ENCODE measurements at regions not wholly inside any gene's neighbourhood (a gene's known extent, or its start where the extent isn't known, plus 50 kb on each side); places are given as distances from the start of the nearest gene placed in this dataset.

DNA sequence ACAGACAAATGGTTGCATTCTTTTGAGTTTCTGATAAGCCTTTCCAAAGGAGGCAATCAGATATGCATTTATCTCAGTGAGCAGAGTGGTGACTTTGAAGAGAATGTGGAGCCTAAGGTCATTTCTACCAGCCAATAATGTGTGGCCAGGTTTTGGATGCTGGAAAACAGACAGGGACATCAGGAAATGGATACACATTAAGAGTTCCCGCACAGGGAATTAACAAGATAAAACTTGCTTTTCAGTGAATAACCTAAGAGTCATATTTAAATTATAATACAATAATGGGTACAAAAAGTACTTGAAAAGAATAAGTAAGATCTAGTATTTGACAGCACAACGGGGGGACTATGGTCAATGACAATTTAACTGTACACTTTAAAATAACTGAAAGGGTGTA, 492.3 kb upstream of the FAM241A start:
- DNase-seq (ENCODE audit: low read depth), result no peak

DNA sequence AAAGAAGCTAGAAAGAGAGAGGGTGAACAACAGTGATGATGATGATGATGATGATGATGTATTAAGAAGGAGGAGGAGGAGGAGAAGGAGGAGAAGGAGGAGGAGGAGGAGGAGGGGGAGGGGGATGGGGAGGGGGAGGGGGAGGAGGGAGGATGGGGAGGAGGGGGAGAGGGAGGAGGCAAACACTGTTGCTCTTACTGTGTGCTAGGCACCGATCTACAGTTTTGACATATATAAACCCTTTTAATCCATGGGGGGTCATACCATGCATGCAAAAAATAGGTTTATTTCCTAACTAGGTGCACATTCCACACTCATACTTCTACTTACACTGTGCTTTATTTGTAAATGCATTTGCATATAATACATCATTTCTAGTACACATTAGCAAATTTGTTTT, 482.8 kb upstream of the FAM241A start:
- DNase-seq (ENCODE audit: low read depth), result no peak

DNA sequence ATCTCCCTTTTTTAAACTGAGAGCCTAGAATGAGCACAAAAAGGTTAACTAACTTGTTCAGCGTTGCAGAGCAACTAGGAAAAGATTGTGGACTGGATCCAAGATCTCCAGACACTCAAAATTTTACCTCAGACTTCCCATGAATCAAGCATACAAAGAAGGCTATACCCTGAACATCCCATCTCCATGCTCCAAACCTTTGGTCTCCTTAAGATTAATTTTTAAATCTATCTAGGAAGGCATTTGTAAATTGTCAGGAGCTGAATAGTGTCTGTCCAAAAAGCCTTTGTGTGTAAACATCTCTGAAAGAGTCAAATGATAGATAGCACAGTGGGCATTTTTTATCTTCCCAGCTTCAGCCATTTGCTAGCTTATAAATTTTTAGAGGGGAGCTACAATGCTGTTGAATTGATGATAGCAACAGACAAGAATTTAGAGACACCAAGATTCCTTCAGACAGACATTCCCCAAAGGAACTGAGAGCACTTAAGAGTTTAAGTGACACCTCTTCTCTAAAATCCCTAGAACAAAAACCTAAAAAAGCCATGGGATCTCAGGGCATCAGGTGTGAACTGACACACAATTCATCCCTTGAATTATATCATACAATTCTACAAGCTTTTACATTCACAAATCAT, 480.8 kb upstream of the FAM241A start:
- DNase-seq (ENCODE audit: low read depth), result no peak

DNA sequence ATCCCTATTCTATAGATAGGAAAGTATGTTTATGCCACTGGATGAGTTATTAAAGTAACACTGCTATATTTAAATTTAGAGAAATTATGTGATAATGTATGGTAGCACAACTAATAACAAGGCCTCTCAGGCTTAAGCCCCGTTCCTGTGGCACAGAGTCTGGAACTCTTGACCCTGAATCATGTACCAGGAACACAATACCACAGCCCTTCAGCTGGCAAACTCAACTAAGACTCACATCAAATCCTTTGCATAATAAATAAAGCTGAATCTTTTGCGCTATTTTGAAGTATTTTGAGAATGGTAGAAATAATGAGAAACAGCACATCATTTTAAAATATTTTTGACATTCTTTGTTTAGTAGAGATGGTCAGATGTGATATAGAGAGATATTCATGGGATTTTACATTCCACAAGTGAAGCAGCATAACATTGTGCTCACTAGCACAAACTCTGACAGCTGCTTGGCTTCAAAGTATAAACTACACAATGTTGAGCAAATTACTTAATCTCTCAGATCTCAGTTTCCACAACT, 478.4 kb upstream of the FAM241A start:
- no peak for DNase-seq (ENCODE audit: low read depth)

DNA sequence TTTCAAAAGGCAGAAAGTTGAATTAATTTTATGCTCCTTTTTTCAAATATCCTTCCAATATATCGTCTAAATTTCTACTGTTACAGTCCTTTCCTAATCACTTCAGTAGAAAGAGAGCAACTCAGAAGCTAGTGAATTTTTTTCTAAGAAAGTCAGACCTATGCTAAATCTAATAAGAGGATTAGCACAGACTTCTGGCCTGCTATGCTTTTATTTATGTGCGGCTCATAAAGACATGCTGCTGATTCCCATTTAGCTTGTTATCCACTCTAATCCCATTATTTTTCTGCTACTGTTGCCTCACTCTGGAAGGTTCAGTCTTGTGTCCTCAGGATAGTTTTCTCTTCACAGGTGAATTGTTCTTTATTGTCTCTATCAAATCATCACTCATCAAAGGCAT, 473.5 kb upstream of the FAM241A start:
- DNase-seq (ENCODE audit: low read depth), result no peak

DNA sequence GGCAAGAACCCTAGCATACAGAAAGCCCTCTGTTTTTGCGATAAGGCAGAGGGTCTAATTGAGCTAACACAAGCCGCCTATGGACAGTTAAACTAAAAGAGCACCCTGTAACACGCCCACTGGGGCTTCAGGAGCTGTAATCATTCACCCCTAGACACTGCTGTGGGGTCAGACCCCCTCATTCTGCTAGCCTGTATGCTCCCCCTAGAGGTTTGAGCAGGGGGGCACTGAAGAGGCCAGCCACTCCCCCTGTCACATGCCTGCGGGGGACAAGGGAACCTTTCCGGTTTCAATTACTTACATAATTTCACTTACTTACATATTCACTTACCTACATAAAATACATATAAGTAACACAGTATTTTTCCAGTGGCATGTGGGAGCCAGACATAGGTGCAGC, 469.5 kb upstream of the FAM241A start:
- DNase-seq (ENCODE audit: low read depth), result no peak

DNA sequence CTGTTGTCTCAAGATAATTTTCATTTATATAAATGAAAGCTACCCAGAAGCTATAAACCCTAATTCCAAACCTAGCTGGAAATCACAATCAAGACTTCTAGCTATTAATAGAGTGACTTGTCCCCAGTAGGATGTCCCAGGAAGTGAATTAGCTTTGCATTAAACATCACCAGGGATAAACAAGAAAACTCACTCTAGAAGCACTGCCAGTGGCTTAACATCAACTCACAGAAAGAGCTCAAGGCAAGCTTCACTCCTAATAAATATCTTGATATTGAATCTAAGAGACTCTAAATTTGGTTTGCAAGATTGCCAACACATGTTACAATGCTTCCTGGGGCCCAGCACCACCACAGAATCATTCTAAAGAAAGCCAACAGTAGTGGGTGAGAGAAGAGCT, 468.7 kb upstream of the FAM241A start:
- DNase-seq (ENCODE audit: low read depth), result no peak

DNA sequence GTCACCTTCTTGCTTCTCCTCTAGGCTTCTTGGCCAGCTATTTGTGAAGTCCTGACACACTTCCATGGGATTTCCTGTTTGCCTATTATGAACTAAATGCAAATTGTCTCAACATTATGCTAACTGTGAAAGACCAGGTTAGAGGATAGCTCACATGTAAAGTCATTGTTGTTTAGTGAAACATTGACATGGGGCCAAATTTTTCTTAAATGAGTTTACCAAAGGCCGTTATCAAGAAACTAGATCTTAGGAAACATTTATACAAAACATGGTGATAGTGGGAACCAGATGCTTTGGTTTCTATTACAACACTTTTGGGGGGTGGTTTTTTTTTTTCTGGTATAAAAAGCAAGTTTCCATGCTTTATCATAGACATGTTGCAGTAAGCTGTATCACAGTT, 466.8 kb upstream of the FAM241A start:
- DNase-seq (ENCODE audit: low read depth), result peak; percentile 94

DNA sequence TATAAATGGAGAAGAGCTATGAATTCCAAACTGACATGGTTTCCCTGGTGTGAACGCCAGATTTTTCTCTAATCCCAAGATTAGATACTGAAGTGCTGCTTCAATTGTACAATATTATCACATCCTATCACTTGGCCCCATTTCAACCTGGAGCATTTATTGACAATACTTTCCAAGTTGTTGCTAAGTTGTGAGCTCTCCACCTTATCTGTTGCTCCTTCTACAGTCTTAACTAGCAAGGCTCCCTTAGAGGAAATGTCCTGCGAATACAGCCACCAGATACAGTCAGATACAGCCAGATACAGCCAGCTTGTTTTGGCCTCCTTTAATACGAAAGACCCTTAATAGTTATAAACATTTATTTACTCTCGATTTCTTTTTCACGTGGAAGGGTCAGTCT, 466.3 kb upstream of the FAM241A start:
- no peak for DNase-seq (ENCODE audit: low read depth)

DNA sequence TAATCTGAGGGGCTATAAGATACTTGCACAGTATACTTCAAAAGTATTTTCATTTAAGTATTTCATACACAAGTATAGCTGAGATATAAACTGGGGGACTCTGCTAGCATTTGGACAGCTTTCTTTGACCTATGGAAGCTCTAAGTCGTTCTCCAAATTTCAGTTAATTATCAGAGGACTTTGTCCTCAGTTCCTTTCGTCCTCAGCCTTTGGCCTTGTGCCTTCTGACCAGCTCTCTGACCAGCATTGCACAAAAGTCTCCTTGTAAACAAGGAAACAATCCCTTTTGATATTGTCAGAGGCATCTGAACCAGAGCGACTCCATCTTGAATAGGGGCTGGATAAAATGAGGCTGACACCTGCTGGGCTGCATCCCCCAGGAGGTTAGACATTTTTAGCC, 464.0 kb upstream of the FAM241A start:
- DNase-seq (ENCODE audit: low read depth), result no peak

DNA sequence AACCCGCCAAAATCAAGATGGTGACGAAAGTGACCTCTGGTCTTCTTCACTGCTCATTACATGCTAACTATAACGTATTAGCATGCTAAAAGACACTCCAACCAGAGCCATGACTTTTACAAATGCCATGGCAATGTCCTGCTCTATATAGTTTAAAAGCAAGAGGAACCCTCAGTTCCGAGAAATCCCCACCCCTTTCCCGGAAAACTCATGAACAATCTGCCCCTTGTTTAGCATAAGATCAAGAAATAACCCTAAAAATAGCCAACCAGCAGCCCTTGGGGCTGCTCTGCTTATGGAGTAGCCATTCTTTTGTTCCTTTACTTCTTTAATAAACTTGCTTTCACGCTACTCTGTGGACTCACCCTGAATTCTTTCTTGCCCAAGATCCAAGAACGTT, 463.5 kb upstream of the FAM241A start:
- DNase-seq (ENCODE audit: low read depth), result no peak

DNA sequence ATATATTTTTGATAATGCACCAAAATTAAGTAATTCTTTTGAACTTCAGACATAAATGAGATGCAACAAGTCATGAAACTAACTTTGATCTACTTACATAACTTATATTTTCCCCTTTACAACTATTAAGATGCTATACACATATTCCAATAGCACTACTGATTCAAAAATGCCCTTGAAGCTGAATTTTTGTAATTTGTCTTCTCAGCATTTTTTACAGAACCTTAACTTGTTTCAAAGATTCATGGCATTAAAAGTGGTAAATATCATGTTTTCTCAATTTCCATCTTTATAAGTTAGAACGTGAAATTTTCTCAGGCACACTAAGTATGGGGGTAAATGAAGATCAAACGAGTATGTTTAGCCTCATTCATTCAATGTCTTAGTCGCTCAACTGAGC, 460.0 kb upstream of the FAM241A start:
- DNase-seq (ENCODE audit: low read depth), result no peak

DNA sequence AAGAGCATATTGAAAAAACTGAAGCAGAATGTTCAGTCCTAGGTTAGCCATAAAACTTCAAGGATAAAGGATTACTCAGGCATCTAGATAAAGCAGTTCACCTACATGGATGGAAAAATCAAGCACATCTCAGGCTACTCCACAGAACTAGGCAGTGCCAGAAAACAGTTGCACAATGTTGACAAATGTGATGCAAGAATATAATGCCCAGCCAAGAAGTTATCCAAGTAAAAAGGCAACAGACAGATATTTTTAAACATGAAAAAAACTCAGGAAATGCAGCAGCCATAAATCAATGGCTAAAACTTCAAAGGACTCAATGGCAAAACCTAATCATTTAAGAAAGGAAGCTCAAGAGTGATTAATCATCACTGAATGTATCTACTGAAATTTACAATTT, 456.0 kb upstream of the FAM241A start:
- DNase-seq (ENCODE audit: low read depth), result peak; percentile 87

DNA sequence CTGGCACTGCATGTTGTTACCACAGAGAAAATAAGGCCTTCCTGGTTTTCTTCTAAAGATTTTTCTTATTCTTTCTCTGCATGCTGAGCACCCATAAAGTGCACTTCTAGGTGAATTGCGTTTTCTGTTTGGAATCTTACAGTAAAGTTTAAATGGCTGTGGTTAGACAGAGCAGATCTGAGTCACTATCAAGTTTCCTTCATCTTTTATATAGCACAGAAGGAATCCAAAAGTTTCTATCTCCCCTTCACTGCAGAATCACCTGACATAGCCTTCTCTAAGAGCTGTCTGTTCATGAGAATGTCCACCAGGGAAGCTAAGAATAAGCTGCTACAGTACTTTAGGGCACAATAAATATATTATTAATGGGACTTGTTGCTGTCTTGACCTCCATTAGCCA, 455.5 kb upstream of the FAM241A start:
- peak; percentile 53 for DNase-seq (ENCODE audit: low read depth)

DNA sequence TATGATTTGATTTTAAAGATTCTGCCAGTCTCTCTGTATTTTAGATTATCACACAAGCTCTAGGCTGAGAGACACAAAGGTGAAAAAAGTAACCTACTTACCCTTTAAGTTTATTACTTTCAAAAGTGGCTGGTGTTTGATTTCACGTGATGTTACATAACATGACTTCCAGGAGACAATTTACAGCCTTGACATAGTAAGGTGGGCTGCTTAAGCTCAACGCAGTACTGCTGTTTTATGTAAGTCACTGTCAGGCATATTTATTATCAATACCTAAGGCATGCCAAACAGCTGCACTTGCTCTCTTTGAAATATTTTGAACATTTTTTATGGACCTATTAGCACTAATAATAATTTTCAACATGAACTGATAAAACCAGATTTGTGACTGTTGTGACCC, 451.5 kb upstream of the FAM241A start:
- no peak for DNase-seq (ENCODE audit: low read depth)

DNA sequence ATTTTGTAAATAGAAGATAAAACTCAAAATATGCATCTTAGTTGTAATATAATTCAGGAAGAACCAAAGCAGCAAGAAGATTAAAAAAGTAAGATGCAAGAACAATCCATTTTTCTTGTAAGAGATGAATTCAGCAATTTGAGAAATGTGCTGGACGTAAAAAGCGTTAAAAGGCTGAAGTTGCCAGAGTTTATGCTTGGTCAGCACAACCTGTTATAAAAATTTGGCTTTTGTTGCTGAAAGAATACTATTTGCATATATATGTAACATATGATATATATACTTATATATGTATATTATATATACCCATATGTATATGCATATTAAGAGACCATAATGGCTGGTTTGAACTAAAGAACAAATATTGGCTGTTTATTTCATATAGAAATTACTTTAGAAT, 449.6 kb upstream of the FAM241A start:
- no peak for DNase-seq (ENCODE audit: low read depth)

DNA sequence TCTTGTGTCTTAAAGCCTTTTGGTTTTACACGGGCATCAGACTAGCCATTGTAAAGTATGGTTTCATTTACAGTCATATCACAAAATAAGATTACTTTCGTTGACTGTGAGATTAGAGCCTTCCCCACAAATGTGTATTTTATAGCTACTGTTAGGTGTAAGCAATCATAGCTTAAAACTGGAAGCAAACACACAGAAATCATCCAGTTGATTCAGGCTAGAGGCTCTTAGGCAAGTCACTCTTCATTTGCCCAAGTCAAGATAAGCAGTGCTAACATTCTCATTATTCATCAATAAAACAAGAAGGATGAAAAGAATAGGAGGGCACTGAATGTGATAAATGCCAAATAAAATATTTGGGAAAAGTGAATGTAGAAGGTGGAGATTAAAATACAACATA, 448.7 kb upstream of the FAM241A start:
- DNase-seq (ENCODE audit: low read depth), result no peak

DNA sequence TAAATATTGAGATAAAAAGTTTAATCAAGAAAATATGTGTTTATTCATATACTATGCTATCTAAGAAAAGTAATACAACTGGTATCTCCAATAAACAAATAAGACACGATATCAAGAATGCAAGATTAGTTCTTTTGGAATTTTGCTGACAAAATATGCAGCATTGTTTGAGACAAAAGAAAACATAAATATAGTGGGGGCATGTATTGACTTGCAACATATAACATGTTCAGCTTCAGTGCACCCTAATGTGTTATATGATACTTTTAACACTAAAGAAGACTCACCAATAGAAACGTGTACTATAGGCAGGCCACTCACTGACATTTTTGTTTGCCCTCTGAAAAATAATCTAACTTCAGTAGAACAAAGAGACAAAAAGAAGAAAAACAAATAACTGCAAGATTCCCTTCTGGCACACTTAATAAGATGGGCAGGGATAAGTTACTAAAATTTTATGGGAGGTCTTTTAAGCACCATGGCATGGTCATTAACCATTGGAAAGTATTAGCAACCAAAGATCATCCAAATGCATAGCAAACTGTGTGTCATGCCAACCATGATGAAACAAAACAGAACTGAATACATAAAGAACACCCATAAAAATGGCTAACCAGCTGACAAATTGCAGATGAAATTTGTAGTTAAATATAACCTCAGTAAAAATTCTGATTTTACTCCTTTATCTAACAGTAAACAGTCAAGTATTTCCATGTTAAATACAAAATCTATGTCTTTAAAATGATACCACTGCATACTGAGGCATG, 447.9 kb upstream of the FAM241A start:
- DNase-seq (ENCODE audit: low read depth), result no peak

DNA sequence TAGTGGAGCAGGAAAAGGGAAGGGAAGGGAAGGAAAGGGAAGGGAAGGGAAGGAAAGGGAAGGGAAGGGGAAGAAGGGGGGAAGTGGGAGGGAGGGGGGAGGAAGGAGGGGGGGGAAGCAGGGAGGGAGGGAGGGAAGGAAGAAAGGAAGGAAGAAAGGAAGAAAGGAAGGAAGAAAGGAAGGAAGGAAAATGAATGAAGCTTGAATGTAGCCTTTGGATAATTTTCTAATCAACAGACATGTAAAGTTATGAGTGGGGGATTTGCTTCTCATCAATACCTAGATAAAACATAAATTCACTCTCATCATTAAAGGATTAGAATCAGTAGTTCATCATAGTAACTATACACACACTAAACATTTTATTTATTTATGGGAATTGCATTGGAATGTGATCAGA, 446.9 kb upstream of the FAM241A start:
- no peak for DNase-seq (ENCODE audit: low read depth)

DNA sequence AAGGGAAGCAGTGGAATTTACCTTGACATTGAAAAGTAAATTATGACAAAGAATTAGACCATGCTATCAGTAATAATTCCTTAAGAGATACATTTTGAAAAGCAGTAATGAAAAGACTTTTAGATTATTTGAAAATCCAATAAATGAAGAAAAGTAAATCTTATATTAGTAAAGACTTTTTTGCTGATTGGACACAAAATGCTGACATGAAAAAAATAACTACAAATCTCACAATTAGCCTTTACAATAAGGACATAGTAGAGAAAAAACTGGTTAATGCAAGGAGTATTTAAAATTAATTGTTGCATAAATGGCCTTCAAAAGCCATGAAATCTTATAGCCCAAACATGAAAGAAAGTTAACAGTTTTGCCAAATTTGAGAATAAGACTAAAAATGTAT, 446.1 kb upstream of the FAM241A start:
- DNase-seq (ENCODE audit: low read depth), result no peak

DNA sequence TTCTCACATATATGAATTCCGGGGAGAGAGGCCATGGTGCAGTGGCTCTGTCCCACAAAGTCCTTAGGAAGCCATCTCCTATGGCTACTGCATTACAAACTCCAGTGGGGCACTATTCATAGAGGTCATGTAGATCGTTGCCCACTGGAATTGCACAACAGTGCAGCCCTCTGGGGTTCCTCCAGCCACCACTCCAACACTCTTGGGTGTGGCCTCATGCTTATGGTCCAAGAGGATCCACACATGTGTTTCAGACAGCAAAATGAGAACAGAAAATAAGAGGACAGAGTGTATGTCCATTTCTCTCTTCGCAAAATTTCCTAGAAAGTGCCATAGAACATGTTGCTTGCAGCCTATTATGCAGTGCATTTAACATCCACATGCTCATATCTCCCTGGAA, 444.2 kb upstream of the FAM241A start:
- no peak for DNase-seq (ENCODE audit: low read depth)

DNA sequence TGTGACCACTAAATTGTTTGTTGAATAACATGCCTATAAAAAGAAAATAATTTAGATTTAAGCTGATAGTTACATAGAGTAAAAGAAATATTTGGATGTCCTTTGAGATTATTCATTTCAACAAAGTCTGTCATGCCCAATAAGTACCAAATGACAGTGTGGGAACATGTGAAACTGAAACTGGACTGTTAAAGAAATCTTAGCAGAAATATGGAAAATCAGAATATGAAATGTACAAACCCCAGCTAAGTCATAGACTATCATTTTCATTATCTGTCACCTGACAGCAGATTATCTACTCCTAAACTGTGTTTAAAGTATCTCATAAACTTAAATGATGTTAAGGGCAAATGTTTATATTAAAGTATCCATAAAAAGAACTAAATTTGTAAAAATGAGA, 437.8 kb upstream of the FAM241A start:
- DNase-seq (ENCODE audit: low read depth), result no peak

DNA sequence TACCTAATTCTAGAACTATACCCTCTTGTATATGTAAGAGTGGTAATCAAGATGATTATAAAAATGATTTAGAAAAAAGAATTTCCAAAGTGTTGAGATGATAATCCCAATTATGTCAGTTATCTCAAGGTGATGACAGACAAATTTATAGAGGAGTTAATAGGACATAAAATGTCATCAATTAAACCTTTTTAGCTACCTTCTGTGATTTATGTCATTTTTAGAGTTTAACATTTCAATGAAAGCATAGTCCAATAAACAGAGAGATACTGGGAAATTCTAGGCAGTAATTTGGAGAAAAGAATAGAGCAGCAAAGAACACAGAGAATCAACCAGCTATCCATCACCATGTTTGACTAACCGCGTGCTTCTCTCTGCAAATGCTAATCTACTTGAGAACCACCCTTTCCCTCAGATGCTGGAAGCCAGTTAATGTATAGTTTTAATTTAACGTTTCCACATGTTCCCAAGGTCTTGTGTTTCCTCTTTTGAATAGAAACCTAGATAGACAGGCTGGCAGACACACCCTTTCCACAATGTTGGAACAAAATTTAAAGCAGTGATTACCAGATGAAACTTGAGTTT, 433.1 kb upstream of the FAM241A start:
- DNase-seq (ENCODE audit: low read depth), result no peak

DNA sequence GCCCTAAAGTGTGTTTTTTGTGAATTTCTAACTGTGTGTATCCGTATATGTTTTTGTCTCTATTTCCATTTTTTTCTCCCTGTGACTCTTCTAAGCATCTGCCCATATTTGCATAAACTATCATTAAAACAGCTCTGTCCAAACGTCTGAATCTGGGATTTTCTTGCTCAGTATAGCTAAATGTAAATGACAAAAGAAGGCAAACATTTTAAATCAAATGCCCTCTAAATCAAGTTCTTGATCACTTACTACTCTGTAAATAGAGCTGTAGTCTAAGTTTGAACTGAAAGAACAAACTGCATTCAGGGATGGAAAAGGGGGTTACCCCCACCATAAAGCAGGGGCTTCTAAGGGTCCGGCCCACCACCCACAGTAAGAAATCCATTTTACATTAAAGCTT, 432.0 kb upstream of the FAM241A start:
- no peak for DNase-seq (ENCODE audit: low read depth)

Data from iris pigment epithelial cell (primary cell).